ENCODE measurements at regions not wholly inside any gene's neighbourhood (a gene's known extent, or its start where the extent isn't known, plus 50 kb on each side); places are given as distances from the start of the nearest gene placed in this dataset.

- TF ChIP-seq E2F5 (CRISPR knock-in tag; IDR thresholded peaks at IDR 0.05) (no peak), FOXP4 (CRISPR knock-in tag; IDR thresholded peaks at IDR 0.05) (no peak), AFF4 (CRISPR knock-in tag; IDR thresholded peaks at IDR 0.05; ENCODE audit: borderline replicate concordance) (no peak), NFYB (CRISPR knock-in tag; conservative IDR thresholded peaks at IDR 0.05; ENCODE audit: low read depth) (no peak), GRHL2 (CRISPR knock-in tag; IDR thresholded peaks at IDR 0.05; ENCODE audit: insufficient replicate concordance, severe bottlenecking) (no peak), JAZF1 (CRISPR knock-in tag; IDR thresholded peaks at IDR 0.05) (no peak), ZNF281 (CRISPR knock-in tag; IDR thresholded peaks at IDR 0.05) (no peak), ATF3 (CRISPR knock-in tag; conservative IDR thresholded peaks at IDR 0.05) (no peak), ZBTB21 (CRISPR knock-in tag; IDR thresholded peaks at IDR 0.05; ENCODE audit: borderline replicate concordance) (no peak), KAT7 (CRISPR knock-in tag; IDR thresholded peaks at IDR 0.05; ENCODE audit: borderline replicate concordance) (no peak)
These were observed 67.4 kb upstream of the HS6ST1 start (continued) for GRCh38 chr2:128386066-128386465.

- CTCF ChIA-PET: interaction anchor here (0.9 to 1.9 kb wide), 10 partner anchors 8 to 348 kb away, joined by 3 to 16 read pairs (median 4); no protein-coding TSS in a partner anchor
- no peak for ATAC-seq
- no peak for DNase-seq (ENCODE audit: low spot score)
These were observed 69.9 kb upstream of the HS6ST1 start for GRCh38 chr2:128388499-128388941.

More at GRCh38 chr2:128388499-128388941, 69.9 kb upstream of the HS6ST1 start:
- H3K27ac Mint-ChIP-seq: no peak overlapping the region
- no peaks in the 10 kb centered on the region for H3K36me3 Mint-ChIP-seq
- no peak overlapping the region for H3K4me3 Mint-ChIP-seq
- TF ChIP-seq TEAD4 (CRISPR knock-in tag; IDR thresholded peaks at IDR 0.05) (no peak), ATF6 (CRISPR knock-in tag; IDR thresholded peaks at IDR 0.05) (no peak), ZNF416 (CRISPR knock-in tag; IDR thresholded peaks at IDR 0.05) (no peak), PREB (CRISPR knock-in tag; IDR thresholded peaks at IDR 0.05; ENCODE audit: borderline replicate concordance) (no peak), NR3C1 (CRISPR knock-in tag; conservative IDR thresholded peaks at IDR 0.05; ENCODE audit: low read depth) (no peak), MLX (CRISPR knock-in tag; IDR thresholded peaks at IDR 0.05) (no peak)
- H3K4me1 Mint-ChIP-seq: peaks cover 20% of the 10 kb centered on the region
- POLR2A ChIA-PET: no interaction called here
- H3K27me3 Mint-ChIP-seq (ENCODE audit: low read depth): 0 out of 2 replicates have a peak, but pooled peaks cover 1% of the 10 kb centered on the region
- no peaks in the 10 kb centered on the region for H3K9me3 Mint-ChIP-seq
